Smooth muscle cell (in vitro differentiated cells): ENCODE measurements at regions not wholly inside any gene's neighbourhood (a gene's known extent, or its start where the extent isn't known, plus 50 kb on each side); places are given as distances from the start of the nearest gene placed in this dataset.

Experiments used
- DNase-seq: peaks from one replicate; lab custom pipeline; 2025; ENCODE audit not compliant: unreplicated experiment; lab: John Stamatoyannopoulos, UW
- H2AFZ ChIP-seq: fragments of 200-600 bp; sonication (generic); 2 replicates; pipeline ENCODE4 v1.6.0; 2016; ENCODE audit warnings: antibody characterized with exemption, low read depth, mild to moderate bottlenecking
- H3F3A ChIP-seq: fragments of 200-600 bp; sonication (generic); 2 replicates; pipeline ENCODE4 v1.6.0; 2017; ENCODE audit warnings: antibody characterized with exemption, low read depth
- H3K27ac ChIP-seq: fragments of 200-600 bp; sonication (generic); 2 replicates; pipeline ENCODE4 v1.5.1; 2016; ENCODE audit warnings: low read depth, mild to moderate bottlenecking
- H3K27me3 ChIP-seq: fragments of 200-600 bp; sonication (generic); 2 replicates; pipeline ENCODE4 v1.6.1; 2016; ENCODE audit warnings: low read depth, mild to moderate bottlenecking
- H3K36me3 ChIP-seq: fragments of 200-600 bp; sonication (generic); 2 replicates; pipeline ENCODE4 v1.5.1; 2016; ENCODE audit warnings: low read depth
- H3K4me1 ChIP-seq: fragments of 200-600 bp; sonication (generic); 2 replicates; pipeline ENCODE4 v1.5.1; 2016; ENCODE audit warnings: low read depth
- H3K4me2 ChIP-seq: fragments of 200-600 bp; sonication (generic); 2 replicates; pipeline ENCODE4 v1.6.0; 2016; ENCODE audit warnings: mild to moderate bottlenecking
- H3K4me3 ChIP-seq: fragments of 200-600 bp; sonication (generic); 2 replicates; pipeline ENCODE4 v1.5.1; 2016; ENCODE audit warnings: mild to moderate bottlenecking
- H3K79me2 ChIP-seq: fragments of 200-600 bp; sonication (generic); 2 replicates; pipeline ENCODE4 v1.6.0; 2016; ENCODE audit warnings: low read depth, mild to moderate bottlenecking
- H3K9ac ChIP-seq: fragments of 200-600 bp; sonication (generic); 2 replicates; pipeline ENCODE4 v1.6.0; 2016; ENCODE audit warnings: low read depth
- H3K9me3 ChIP-seq: fragments of 200-600 bp; sonication (generic); replicated peaks from 2 replicates; pipeline ENCODE4 v1.5.1; 2016; ENCODE audit warnings: low read depth
- H4K20me1 ChIP-seq: fragments of 200-600 bp; sonication (generic); 2 replicates; pipeline ENCODE4 v1.6.0; 2016; ENCODE audit warnings: low read depth
- CTCF ChIP-seq: fragments of 200-600 bp; sonication (generic); IDR thresholded peaks from 2 replicates; pipeline ENCODE4 v1.5.1; 2017; ENCODE audit warnings: borderline replicate concordance, mild to moderate bottlenecking, antibody characterized with exemption; ENCODE audit not compliant: insufficient read depth, poor library complexity, severe bottlenecking
- WGBS: methylation state at CpG from one replicate; pipeline ENCODE4 v1.1.7; 2016; ENCODE audit warnings: low lambda C conversion rate; 5-methylcytosine and 5-hydroxymethylcytosine counted together

- Histone ChIP-seq H3K79me2 (no peaks in the 10 kb centered on the region), H2AFZ (no peak overlapping the region), H3K4me1 (no peaks in the 10 kb centered on the region), H3F3A (no peaks in the 10 kb centered on the region), H3K4me2 (no peak overlapping the region), H3K36me3 (no peaks in the 10 kb centered on the region), H4K20me1 (no peaks in the 10 kb centered on the region), H3K9ac (no peak overlapping the region), H3K9me3 (no peaks in the 10 kb centered on the region), H3K27me3 (no peaks in the 10 kb centered on the region), H3K27ac (no peak overlapping the region), H3K4me3 (no peak overlapping the region)
- DNase-seq, result no peak
- 78% methylated on average over 1 of the region's 1 CpG for WGBS
- no peak for TF ChIP-seq CTCF
Observed at GRCh38 chr2:64352292-64352691, 101.7 kb upstream of the LGALSL start.

- peak overlapping the region; percentile 24 for H3K27ac ChIP-seq
- no peak overlapping the region for H3K9ac ChIP-seq
- H2AFZ ChIP-seq, result no peak overlapping the region
- no peak for DNase-seq
- TF ChIP-seq CTCF, result no peak
- no peaks in the 10 kb centered on the region for H3K27me3 ChIP-seq
- no peaks in the 10 kb centered on the region for H3K79me2 ChIP-seq
- H3K4me1 ChIP-seq, result no peaks in the 10 kb centered on the region
- H3F3A ChIP-seq, result no peaks in the 10 kb centered on the region
- no peaks in the 10 kb centered on the region for H3K36me3 ChIP-seq
- no peak overlapping the region for H3K4me3 ChIP-seq
- WGBS, result 51% methylated on average over 11 of the region's 11 CpGs
- H3K9me3 ChIP-seq, result no peaks in the 10 kb centered on the region
- no peaks in the 10 kb centered on the region for H4K20me1 ChIP-seq
- H3K4me2 ChIP-seq, result no peak overlapping the region
Observed at GRCh38 chr2:64354857-64355680, 98.9 kb upstream of the LGALSL start.

- Histone ChIP-seq H2AFZ (no peak overlapping the region), H3K27me3 (no peaks in the 10 kb centered on the region), H3K4me2 (no peak overlapping the region), H3K4me3 (no peak overlapping the region), H3K4me1 (no peaks in the 10 kb centered on the region), H3F3A (no peaks in the 10 kb centered on the region), H3K9me3 (no peaks in the 10 kb centered on the region), H4K20me1 (no peaks in the 10 kb centered on the region), H3K36me3 (no peaks in the 10 kb centered on the region), H3K9ac (no peak overlapping the region), H3K79me2 (no peaks in the 10 kb centered on the region), H3K27ac (no peak overlapping the region)
- DNase-seq, result no peak
- TF ChIP-seq CTCF, result no peak
- 83% methylated on average over 2 of the region's 2 CpGs for WGBS
Observed at GRCh38 chr2:64356906-64357305, 97.1 kb upstream of the LGALSL start.

- 76% methylated on average over 4 of the region's 4 CpGs for WGBS
- DNase-seq, result no peak
- H3K79me2 ChIP-seq, result no peaks in the 10 kb centered on the region
- no peak overlapping the region for H2AFZ ChIP-seq
- peak overlapping the region; percentile 38 for H3K4me2 ChIP-seq
- H3K27me3 ChIP-seq, result no peaks in the 10 kb centered on the region
- H3F3A ChIP-seq, result no peaks in the 10 kb centered on the region
- H3K4me3 ChIP-seq, result no peak overlapping the region
- no peaks in the 10 kb centered on the region for H3K36me3 ChIP-seq
- H3K4me1 ChIP-seq, result no peaks in the 10 kb centered on the region
- H3K9me3 ChIP-seq, result no peaks in the 10 kb centered on the region
- peak overlapping the region; percentile 22 for H3K9ac ChIP-seq
- TF ChIP-seq CTCF, result no peak
- peak overlapping the region; percentile 76 for H3K27ac ChIP-seq
- no peaks in the 10 kb centered on the region for H4K20me1 ChIP-seq
Observed at GRCh38 chr2:64359171-64359891, 94.6 kb upstream of the LGALSL start.
